PC-3 (cell line): ENCODE measurements at regions not wholly inside any gene's neighbourhood (a gene's known extent, or its start where the extent isn't known, plus 50 kb on each side); places are given as distances from the start of the nearest gene placed in this dataset.

ENCODE experiments used
- CTCF ChIP-seq: fragments of 300-600 bp; sonication (generic); conservative IDR thresholded peaks from 2 replicates; pipeline ENCODE4 v1.5.1; 2017; ENCODE audit warnings: antibody characterized with exemption, low read depth, mild to moderate bottlenecking, low read length
- EZH2 ChIP-seq: fragments of 300-600 bp; sonication (generic); IDR thresholded peaks from one replicate; pipeline ENCODE4 v1.6.1; 2017; ENCODE audit warnings: antibody characterized with exemption, mild to moderate bottlenecking, low read length; ENCODE audit not compliant: unreplicated experiment
- EZH2phosphoT487 ChIP-seq: fragments of 300-600 bp; sonication (generic); IDR thresholded peaks from 2 replicates; pipeline ENCODE4 v1.6.1; 2018; ENCODE audit warnings: mild to moderate bottlenecking, antibody characterized with exemption, low read length, borderline replicate concordance

GRCh38 chr6:33862536-33862935, 58.7 kb upstream of the MLN start:
- no peak for TF ChIP-seq CTCF
- no peak for TF ChIP-seq EZH2
- no peak for TF ChIP-seq EZH2phosphoT487
